ENCODE measurements at regions not wholly inside any gene's neighbourhood (a gene's known extent, or its start where the extent isn't known, plus 50 kb on each side); places are given as distances from the start of the nearest gene placed in this dataset.
A peak's percentile ranks its signal among the peaks of the same experiment; 100 is the strongest.

DNA sequence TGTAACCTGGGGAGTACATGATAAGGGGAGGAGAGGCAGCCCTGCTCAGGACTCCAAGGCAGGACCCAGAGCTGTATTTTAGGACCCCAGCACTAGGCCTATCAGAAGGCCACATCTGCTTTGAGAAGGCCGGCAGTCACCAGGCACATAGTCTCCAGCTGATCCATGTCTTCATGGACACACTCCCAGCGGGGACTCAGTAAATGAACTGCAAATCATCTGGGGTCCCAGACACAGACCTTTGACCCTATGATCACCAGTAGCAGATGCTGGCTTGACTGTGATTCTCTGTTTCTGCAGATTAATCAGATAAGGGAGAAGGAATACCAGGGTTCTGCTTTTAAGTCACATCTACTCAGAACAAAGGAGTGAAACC is 341.4 kb upstream of the PODXL start (continued):
- no peak for TF ChIP-seq STAT6 (CRISPR knock-in tag; conservative IDR thresholded peaks at IDR 0.05; ENCODE audit: low read depth)
- TF ChIP-seq, protein P1, sequence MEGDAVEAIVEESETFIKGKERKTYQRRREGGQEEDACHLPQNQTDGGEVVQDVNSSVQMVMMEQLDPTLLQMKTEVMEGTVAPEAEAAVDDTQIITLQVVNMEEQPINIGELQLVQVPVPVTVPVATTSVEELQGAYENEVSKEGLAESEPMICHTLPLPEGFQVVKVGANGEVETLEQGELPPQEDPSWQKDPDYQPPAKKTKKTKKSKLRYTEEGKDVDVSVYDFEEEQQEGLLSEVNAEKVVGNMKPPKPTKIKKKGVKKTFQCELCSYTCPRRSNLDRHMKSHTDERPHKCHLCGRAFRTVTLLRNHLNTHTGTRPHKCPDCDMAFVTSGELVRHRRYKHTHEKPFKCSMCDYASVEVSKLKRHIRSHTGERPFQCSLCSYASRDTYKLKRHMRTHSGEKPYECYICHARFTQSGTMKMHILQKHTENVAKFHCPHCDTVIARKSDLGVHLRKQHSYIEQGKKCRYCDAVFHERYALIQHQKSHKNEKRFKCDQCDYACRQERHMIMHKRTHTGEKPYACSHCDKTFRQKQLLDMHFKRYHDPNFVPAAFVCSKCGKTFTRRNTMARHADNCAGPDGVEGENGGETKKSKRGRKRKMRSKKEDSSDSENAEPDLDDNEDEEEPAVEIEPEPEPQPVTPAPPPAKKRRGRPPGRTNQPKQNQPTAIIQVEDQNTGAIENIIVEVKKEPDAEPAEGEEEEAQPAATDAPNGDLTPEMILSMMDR (IDR thresholded peaks at IDR 0.05) = no peak
- no peak for TF ChIP-seq SP1 (CRISPR knock-in tag; conservative IDR thresholded peaks at IDR 0.05)
- TF ChIP-seq ZNF423 (CRISPR knock-in tag; IDR thresholded peaks at IDR 0.05) = no peak
- TF ChIP-seq ZNF121 (CRISPR knock-in tag; IDR thresholded peaks at IDR 0.05) = no peak

DNA sequence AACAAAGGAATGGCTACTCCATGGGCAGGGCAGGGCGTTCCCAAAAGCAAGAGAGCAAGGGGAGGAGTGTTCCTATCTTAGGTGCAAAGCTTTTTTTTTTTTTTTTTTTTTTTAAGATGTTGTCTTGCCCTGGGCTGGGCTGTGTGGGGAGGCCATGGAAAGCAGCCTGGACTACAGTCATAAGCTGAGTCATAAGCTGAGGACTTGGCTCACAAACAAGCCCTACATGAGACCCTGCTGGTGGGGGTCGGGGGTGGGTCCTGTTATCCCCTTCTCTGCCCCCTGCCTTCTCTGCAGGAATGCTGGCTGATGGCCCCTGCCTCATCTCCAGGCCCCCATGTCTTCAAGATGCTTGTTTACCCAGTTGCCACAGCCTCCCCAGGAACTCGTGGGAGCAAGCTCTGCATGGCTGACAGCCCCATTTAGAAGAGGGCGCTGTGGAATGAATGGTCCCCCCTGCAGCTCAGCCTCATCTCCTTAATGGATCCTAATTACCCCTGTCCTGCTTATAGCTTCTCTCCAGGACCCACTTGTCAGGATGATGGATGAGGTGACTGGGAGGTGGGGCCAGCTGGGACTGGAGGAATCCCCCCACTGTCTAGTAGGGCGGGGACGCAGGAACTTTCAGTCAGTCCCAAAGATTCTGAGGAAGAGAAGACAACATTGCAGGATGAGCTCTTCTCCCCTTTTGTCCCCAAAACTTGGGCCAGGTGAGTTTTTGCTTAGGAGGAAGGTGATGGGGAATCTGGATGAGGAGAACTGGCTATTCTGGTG is 340.8 kb upstream of the PODXL start:
- peaks cover 16% of the 10 kb centered on the region for H3K9me3 Mint-ChIP-seq
- peak; percentile 62 for ATAC-seq
- CTCF ChIA-PET = interaction anchor here (0.6 to 2.4 kb wide), 6 partner anchors 10 to 351 kb away, joined by 3 to 14 read pairs (median 4); no protein-coding TSS in a partner anchor
- H3K4me3 Mint-ChIP-seq = peak overlapping the region; percentile 25
- H3K27ac Mint-ChIP-seq = peak overlapping the region; percentile 89; the same call in 1 of the 2 replicates
- no peaks in the 10 kb centered on the region for H3K36me3 Mint-ChIP-seq
- DNase-seq (ENCODE audit: low spot score) = no peak
- H3K4me1 Mint-ChIP-seq = peaks cover 31% of the 10 kb centered on the region
- H3K27me3 Mint-ChIP-seq (ENCODE audit: low read depth) = peaks cover 92% of the 10 kb centered on the region
- POLR2A ChIA-PET = no interaction called here
- TF ChIP-seq, protein P2, sequence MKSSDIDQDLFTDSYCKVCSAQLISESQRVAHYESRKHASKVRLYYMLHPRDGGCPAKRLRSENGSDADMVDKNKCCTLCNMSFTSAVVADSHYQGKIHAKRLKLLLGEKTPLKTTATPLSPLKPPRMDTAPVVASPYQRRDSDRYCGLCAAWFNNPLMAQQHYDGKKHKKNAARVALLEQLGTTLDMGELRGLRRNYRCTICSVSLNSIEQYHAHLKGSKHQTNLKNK (CRISPR knock-in tag; IDR thresholded peaks at IDR 0.05) = no peak
- no peak for TF ChIP-seq NR3C1 (CRISPR knock-in tag; conservative IDR thresholded peaks at IDR 0.05; ENCODE audit: low read depth)
- TF ChIP-seq GRHL2 (CRISPR knock-in tag; IDR thresholded peaks at IDR 0.05; ENCODE audit: insufficient replicate concordance, severe bottlenecking) = no peak
- TF ChIP-seq ZNF232 (CRISPR knock-in tag; IDR thresholded peaks at IDR 0.05) = no peak
- TF ChIP-seq NFATC4 (CRISPR knock-in tag; IDR thresholded peaks at IDR 0.05) = no peak
- no peak for TF ChIP-seq CBFB (CRISPR knock-in tag; IDR thresholded peaks at IDR 0.05; ENCODE audit: low read depth)
- TF ChIP-seq MAX (CRISPR knock-in tag; IDR thresholded peaks at IDR 0.05) = no peak
- TF ChIP-seq TCF7 (CRISPR knock-in tag; IDR thresholded peaks at IDR 0.05; ENCODE audit: low read depth) = no peak
- TF ChIP-seq, protein P3, sequence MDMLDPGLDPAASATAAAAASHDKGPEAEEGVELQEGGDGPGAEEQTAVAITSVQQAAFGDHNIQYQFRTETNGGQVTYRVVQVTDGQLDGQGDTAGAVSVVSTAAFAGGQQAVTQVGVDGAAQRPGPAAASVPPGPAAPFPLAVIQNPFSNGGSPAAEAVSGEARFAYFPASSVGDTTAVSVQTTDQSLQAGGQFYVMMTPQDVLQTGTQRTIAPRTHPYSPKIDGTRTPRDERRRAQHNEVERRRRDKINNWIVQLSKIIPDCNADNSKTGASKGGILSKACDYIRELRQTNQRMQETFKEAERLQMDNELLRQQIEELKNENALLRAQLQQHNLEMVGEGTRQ (CRISPR knock-in tag; IDR thresholded peaks at IDR 0.05) = no peak
- TF ChIP-seq MXD4 (CRISPR knock-in tag; IDR thresholded peaks at IDR 0.05; ENCODE audit: borderline replicate concordance) = no peak
- TF ChIP-seq ZNF423 (CRISPR knock-in tag; IDR thresholded peaks at IDR 0.05) = peak; percentile 21; the same call in 1 of the 2 replicates
- TF ChIP-seq SMAD4 (CRISPR knock-in tag; IDR thresholded peaks at IDR 0.05) = no peak
- TF ChIP-seq TEAD4 (CRISPR knock-in tag; IDR thresholded peaks at IDR 0.05) = no peak
- TF ChIP-seq TEAD1 (CRISPR knock-in tag; IDR thresholded peaks at IDR 0.05) = peak; percentile 37; the same call in 1 of the 2 replicates
- no peak for TF ChIP-seq IRF2 (CRISPR knock-in tag; IDR thresholded peaks at IDR 0.05; ENCODE audit: borderline replicate concordance, low read depth)
- no peak for TF ChIP-seq GABPB1 (CRISPR knock-in tag; IDR thresholded peaks at IDR 0.05)
- TF ChIP-seq RELA (CRISPR knock-in tag; IDR thresholded peaks at IDR 0.05; ENCODE audit: borderline replicate concordance) = no peak
- TF ChIP-seq, protein P4, sequence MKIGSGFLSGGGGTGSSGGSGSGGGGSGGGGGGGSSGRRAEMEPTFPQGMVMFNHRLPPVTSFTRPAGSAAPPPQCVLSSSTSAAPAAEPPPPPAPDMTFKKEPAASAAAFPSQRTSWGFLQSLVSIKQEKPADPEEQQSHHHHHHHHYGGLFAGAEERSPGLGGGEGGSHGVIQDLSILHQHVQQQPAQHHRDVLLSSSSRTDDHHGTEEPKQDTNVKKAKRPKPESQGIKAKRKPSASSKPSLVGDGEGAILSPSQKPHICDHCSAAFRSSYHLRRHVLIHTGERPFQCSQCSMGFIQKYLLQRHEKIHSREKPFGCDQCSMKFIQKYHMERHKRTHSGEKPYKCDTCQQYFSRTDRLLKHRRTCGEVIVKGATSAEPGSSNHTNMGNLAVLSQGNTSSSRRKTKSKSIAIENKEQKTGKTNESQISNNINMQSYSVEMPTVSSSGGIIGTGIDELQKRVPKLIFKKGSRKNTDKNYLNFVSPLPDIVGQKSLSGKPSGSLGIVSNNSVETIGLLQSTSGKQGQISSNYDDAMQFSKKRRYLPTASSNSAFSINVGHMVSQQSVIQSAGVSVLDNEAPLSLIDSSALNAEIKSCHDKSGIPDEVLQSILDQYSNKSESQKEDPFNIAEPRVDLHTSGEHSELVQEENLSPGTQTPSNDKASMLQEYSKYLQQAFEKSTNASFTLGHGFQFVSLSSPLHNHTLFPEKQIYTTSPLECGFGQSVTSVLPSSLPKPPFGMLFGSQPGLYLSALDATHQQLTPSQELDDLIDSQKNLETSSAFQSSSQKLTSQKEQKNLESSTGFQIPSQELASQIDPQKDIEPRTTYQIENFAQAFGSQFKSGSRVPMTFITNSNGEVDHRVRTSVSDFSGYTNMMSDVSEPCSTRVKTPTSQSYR (CRISPR knock-in tag; IDR thresholded peaks at IDR 0.05) = no peak
- TF ChIP-seq, protein P5, sequence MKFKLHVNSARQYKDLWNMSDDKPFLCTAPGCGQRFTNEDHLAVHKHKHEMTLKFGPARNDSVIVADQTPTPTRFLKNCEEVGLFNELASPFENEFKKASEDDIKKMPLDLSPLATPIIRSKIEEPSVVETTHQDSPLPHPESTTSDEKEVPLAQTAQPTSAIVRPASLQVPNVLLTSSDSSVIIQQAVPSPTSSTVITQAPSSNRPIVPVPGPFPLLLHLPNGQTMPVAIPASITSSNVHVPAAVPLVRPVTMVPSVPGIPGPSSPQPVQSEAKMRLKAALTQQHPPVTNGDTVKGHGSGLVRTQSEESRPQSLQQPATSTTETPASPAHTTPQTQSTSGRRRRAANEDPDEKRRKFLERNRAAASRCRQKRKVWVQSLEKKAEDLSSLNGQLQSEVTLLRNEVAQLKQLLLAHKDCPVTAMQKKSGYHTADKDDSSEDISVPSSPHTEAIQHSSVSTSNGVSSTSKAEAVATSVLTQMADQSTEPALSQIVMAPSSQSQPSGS (CRISPR knock-in tag; IDR thresholded peaks at IDR 0.05; ENCODE audit: borderline replicate concordance, low read depth) = no peak
- no peak for TF ChIP-seq ETV6 (CRISPR knock-in tag; IDR thresholded peaks at IDR 0.05)
- TF ChIP-seq FOXK1 (CRISPR knock-in tag; IDR thresholded peaks at IDR 0.05) = 0 out of 2 replicates have a peak, but pooled peaks have one; percentile 37
- TF ChIP-seq HMGA2 (CRISPR knock-in tag; IDR thresholded peaks at IDR 0.05) = no peak
- TF ChIP-seq OVOL2 (CRISPR knock-in tag; IDR thresholded peaks at IDR 0.05; ENCODE audit: borderline replicate concordance) = no peak
